K562 (cell line): ENCODE measurements at regions not wholly inside any gene's neighbourhood (a gene's known extent, or its start where the extent isn't known, plus 50 kb on each side); places are given as distances from the start of the nearest gene placed in this dataset.

ENCODE experiments used
- ATAC-seq: fragments of 200-7000 bp; cut with Tn5 transposase; 3 replicates; pipeline ENCODE4 v1.9.1; 2020; ENCODE audit warnings: moderate library complexity
- BruUV-seq: library from RNA; stranded (reverse); fragments of 400-500 nt; replicated peaks from 2 replicates; lab custom pipeline; 2021; lab: Mats Ljungman, UMichigan
- CTCF ChIA-PET: fragments of 300-600 bp; formaldehyde crosslinking; extraction: SDS; loops from one replicate; lab custom pipeline; 2021; ENCODE audit warnings: low intra/inter-chr PET ratio; lab: Yijun Ruan, JAX
- POLR2A ChIA-PET: fragments of 300-600, 350-650 bp; sonication (Branson Sonifier 250); formaldehyde crosslinking; extraction: SDS; loops from one replicate; lab custom pipeline; 2021; ENCODE audit warnings: antibody characterized with exemption, inconsistent platforms; lab: Yijun Ruan, JAX
- DNase-seq, 4 experiments: peaks; one replicate each; pipeline versions ENCODE4 v3.0.0 to v3.0.0-alpha.2; 2011 to 2018; ENCODE audit warnings: low spot score in 3 of 4, mixed read lengths in 3 of 4; ENCODE audit errors: extremely low read depth in 1 of 4
- FAIRE-seq: peaks from 2 replicates; lab custom pipeline; 2011; peaks lifted over from hg19 to GRCh38; lab: Jason Lieb, UNC
- H2AFZ ChIP-seq: 2 replicates; pipeline ENCODE4 v1.6.0; 2011; ENCODE audit warnings: low read depth, low read length, control low read depth, inconsistent platforms
- H3K27ac ChIP-seq: fragments of 200-600 bp; 3 replicates; pipeline ENCODE4 v1.8.0; 2011; ENCODE audit warnings: low read depth, mild to moderate bottlenecking, control low read depth, inconsistent platforms, low read length, moderate library complexity, mixed read lengths; ENCODE audit errors: extremely low read depth
- H3K27me3 ChIP-seq, 2 experiments: fragments of 300-600 bp in 1 of 2; 2 replicates in 1 of 2; 3 replicates in 1 of 2; pipeline versions ENCODE4 v1.6.0 to v1.8.0; 2011; ENCODE audit warnings: inconsistent platforms in 2 of 2, low read length in 2 of 2, mild to moderate bottlenecking in 1 of 2, mixed read lengths in 1 of 2, moderate library complexity in 1 of 2; ENCODE audit not compliant: control insufficient read depth in 2 of 2, insufficient read depth in 2 of 2
- H3K36me3 ChIP-seq: fragments of 300-600 bp; 3 replicates; pipeline ENCODE4 v1.8.0; 2011; ENCODE audit warnings: mild to moderate bottlenecking, low read length, inconsistent platforms; ENCODE audit not compliant: control insufficient read depth, insufficient read depth
- H3K4me1 ChIP-seq, 2 experiments: fragments of 200-600 bp in 1 of 2; replicated peaks in 1 of 2; 2 replicates in 1 of 2; 3 replicates in 1 of 2; pipeline versions ENCODE4 v1.5.1 to v1.8.0; 2011; ENCODE audit warnings: inconsistent platforms in 2 of 2, low read length in 2 of 2, mild to moderate bottlenecking in 1 of 2, mixed read lengths in 1 of 2, moderate library complexity in 1 of 2; ENCODE audit not compliant: control insufficient read depth in 2 of 2, insufficient read depth in 2 of 2
- H3K4me2 ChIP-seq: 2 replicates; pipeline ENCODE4 v1.6.1; 2011; ENCODE audit warnings: low read length, control low read depth, inconsistent platforms, mixed read lengths; ENCODE audit not compliant: insufficient read depth
- H3K4me3 ChIP-seq: fragments of 200-600 bp; sonication (generic), shearing (Covaris generic); 2 replicates; pipeline ENCODE4 v1.5.1; 2016; ENCODE audit warnings: control low read depth, inconsistent platforms
- H3K79me2 ChIP-seq: fragments of 200-600 bp; 3 replicates; pipeline ENCODE4 v1.8.0; 2011; ENCODE audit warnings: low read length, inconsistent platforms; ENCODE audit not compliant: control insufficient read depth, insufficient read depth
- H3K9ac ChIP-seq, 2 experiments: 2 replicates each; pipeline versions ENCODE4 v1.6.0 to v1.6.1; 2011; ENCODE audit warnings: low read depth in 2 of 2, low read length in 2 of 2, control low read depth in 1 of 2, inconsistent platforms in 1 of 2, mild to moderate bottlenecking in 1 of 2, mixed read lengths in 1 of 2; ENCODE audit not compliant: insufficient read depth in 1 of 2
- H3K9me1 ChIP-seq: one replicate; pipeline ENCODE4 v1.6.0; 2011; ENCODE audit warnings: inconsistent platforms, mild to moderate bottlenecking, low read length, moderate library complexity; ENCODE audit not compliant: control insufficient read depth, insufficient read depth
- H3K9me3 ChIP-seq: replicated peaks from 2 replicates; pipeline ENCODE4 v1.5.1; 2011; ENCODE audit warnings: low read depth, low read length, inconsistent platforms; ENCODE audit not compliant: control insufficient read depth, insufficient read depth
- H4K20me1 ChIP-seq: replicated peaks from 2 replicates; pipeline ENCODE4 v1.6.1; 2011; ENCODE audit warnings: low read length, inconsistent platforms, mixed read lengths; ENCODE audit not compliant: control insufficient read depth, insufficient read depth
- BRF1 ChIP-seq: IDR thresholded peaks from 3 replicates; pipeline ENCODE4 v1.6.1; 2011; ENCODE audit warnings: borderline replicate concordance, mild to moderate bottlenecking; ENCODE audit not compliant: insufficient read length; ENCODE audit errors: extremely low read depth
- CAMTA2 ChIP-seq: fragments of 250-450 bp; sonication (Bioruptor Pico); conservative IDR thresholded peaks from 2 replicates; pipeline ENCODE4 v1.5.1; 2022
- GATAD2B ChIP-seq: fragments of 450-650 bp; IDR thresholded peaks from 2 replicates; pipeline ENCODE4 v1.6.1; 2017; ENCODE audit warnings: mild to moderate bottlenecking, borderline replicate concordance
- POLR3G ChIP-seq: IDR thresholded peaks from 2 replicates; pipeline ENCODE4 v1.6.1; 2011; ENCODE audit not compliant: insufficient read length, insufficient replicate concordance; ENCODE audit errors: extremely low read depth
- RBFOX2 ChIP-seq: fragments of 200-400 bp; formaldehyde crosslinking; IDR thresholded peaks from 2 replicates; pipeline ENCODE4 v1.6.1; 2017; ENCODE audit warnings: low read depth, mild to moderate bottlenecking, low read length, moderate library complexity
- STAT6 ChIP-seq: sonication (generic); formaldehyde crosslinking; IDR thresholded peaks from 2 replicates; pipeline ENCODE4 v1.8.1; 2023; ENCODE audit warnings: mild to moderate bottlenecking, missing genetic modification reagents
- ZFX ChIP-seq: sonication (generic); formaldehyde crosslinking; IDR thresholded peaks from 2 replicates; pipeline ENCODE4 v1.8.0; 2022; ENCODE audit warnings: mild to moderate bottlenecking, missing genetic modification reagents, moderate library complexity
- ZNF121 ChIP-seq: sonication (generic); formaldehyde crosslinking; conservative IDR thresholded peaks from 2 replicates; pipeline ENCODE4 v1.8.0; 2022; ENCODE audit warnings: missing genetic modification reagents
- ZNF511 ChIP-seq: sonication (generic); formaldehyde crosslinking; IDR thresholded peaks from 2 replicates; pipeline ENCODE4 v1.8.0; 2022; ENCODE audit warnings: mild to moderate bottlenecking, missing genetic modification reagents
- ZNF76 ChIP-seq: fragments of 250-450 bp; sonication (Bioruptor Pico); IDR thresholded peaks from 2 replicates; pipeline ENCODE4 v1.4.0; 2020; ENCODE audit warnings: mild to moderate bottlenecking, moderate library complexity, borderline replicate concordance
- WGBS: fragments of 100-300 bp; shearing (Covaris generic); methylation state at CpG from one replicate; pipeline ENCODE4 v1.1.6; 2016; ENCODE audit warnings: low coverage, mixed read lengths; ENCODE audit not compliant: insufficient coverage; ENCODE audit errors: missing lambda C conversion rate; 5-methylcytosine and 5-hydroxymethylcytosine counted together
- in situ Hi-C: fragments of 300-500 bp; cut with MboI; formaldehyde crosslinking; loops from 4 replicates; pipeline ENCODE4 v1.15.0; 2018; ENCODE audit warnings: inconsistent platforms, mixed read lengths
- intact Hi-C: fragments of 100-400 bp; cut with micrococcal nuclease; formaldehyde crosslinking; loops from 2 replicates; pipeline ENCODE4 v1.14.2; 2022

- FAIRE-seq (no peak), DNase-seq (no peak), ATAC-seq (no peak)
- Histone ChIP-seq H4K20me1 (no peaks in the 10 kb centered on the region), H2AFZ (no peak overlapping the region), H3K4me2 (no peak overlapping the region), H3K79me2 (no peaks in the 10 kb centered on the region), H3K9ac (no peak overlapping the region), H3K9me1 (no peaks in the 10 kb centered on the region), H3K27me3 (no peaks in the 10 kb centered on the region), H3K9me3 (no peaks in the 10 kb centered on the region), H3K36me3 (no peaks in the 10 kb centered on the region), H3K27ac (no peak overlapping the region), H3K4me3 (no peak overlapping the region), H3K4me1 (no peaks in the 10 kb centered on the region)
- POLR2A ChIA-PET, result no interaction called here
- CTCF ChIA-PET, result no interaction called here
- in situ Hi-C loops (no loop called here), intact Hi-C loops (no loop called here)
- TF ChIP-seq ZNF121 (CRISPR knock-in tag) (no peak), STAT6 (CRISPR knock-in tag) (no peak), POLR3G (no peak), CAMTA2 (CRISPR knock-in tag) (no peak), BRF1 (no peak), ZNF76 (CRISPR knock-in tag) (no peak), ZNF511 (CRISPR knock-in tag) (no peak), RBFOX2 (no peak), GATAD2B (no peak), ZFX (CRISPR knock-in tag) (no peak)
- 2% methylated on average over 3 of the region's 3 CpGs for WGBS
- BruUV-seq, result no TSS peak
Measured at GRCh38 chr5:97764700-97765099, 581.7 kb upstream of the RIOK2 start.
